B cell (primary cell): ENCODE measurements at regions not wholly inside any gene's neighbourhood (a gene's known extent, or its start where the extent isn't known, plus 50 kb on each side); places are given as distances from the start of the nearest gene placed in this dataset.

Source experiments
- ATAC-seq: fragments of 200-7000 bp; cut with Tn5 transposase; one replicate; pipeline ENCODE4 v1.10.0; 2021; ENCODE audit warnings: low read depth, mild to moderate bottlenecking, moderate number of reproducible peaks, moderate library complexity
- CTCF ChIA-PET: fragments of 350-600 bp; sonication (Branson Sonifier 250); formaldehyde crosslinking; loops from one replicate; lab custom pipeline; 2021; ENCODE audit warnings: antibody characterized with exemption, inconsistent platforms; lab: Charles Lee
- POLR2A ChIA-PET: fragments of 350-600 bp; sonication (Branson Sonifier 250); formaldehyde crosslinking; loops from one replicate; lab custom pipeline; 2021; ENCODE audit warnings: antibody characterized with exemption; lab: Charles Lee
- DNase-seq: peaks from one replicate; pipeline ENCODE4 v3.0.0; 2013
- H2AFZ ChIP-seq: 2 replicates; pipeline ENCODE4 v1.6.1; 2012; ENCODE audit warnings: mild to moderate bottlenecking, low read depth, low read length; ENCODE audit not compliant: insufficient read depth, poor library complexity, severe bottlenecking
- H3K27ac ChIP-seq, 2 donors: 1 replicate in 1 of 2; 2 replicates in 1 of 2; pipeline ENCODE4 v1.5.1; 2012 to 2013; ENCODE audit warnings: low read length in 2 of 2, mild to moderate bottlenecking in 2 of 2, moderate library complexity in 1 of 2
- H3K27me3 ChIP-seq, 4 experiments: fragments of 200-600 bp in 1 of 4; sonication (generic) in 1 of 4; replicated peaks in 1 of 4; 1 replicate in 2 of 4; 2 replicates in 2 of 4; pipeline versions ENCODE4 v1.6.1 to v1.7.0; 2013 to 2016; ENCODE audit warnings: low read length in 3 of 4, mild to moderate bottlenecking in 2 of 4, mixed read lengths in 1 of 4, moderate library complexity in 1 of 4; ENCODE audit not compliant: insufficient read depth in 4 of 4, control insufficient read depth in 3 of 4; ENCODE audit errors: control extremely low read depth in 1 of 4
- H3K36me3 ChIP-seq, 2 experiments: replicated peaks in 1 of 2; 1 replicate in 1 of 2; 2 replicates in 1 of 2; pipeline versions ENCODE4 v1.6.1 to v1.7.1; 2013; ENCODE audit warnings: low read length in 1 of 2; ENCODE audit not compliant: insufficient read depth in 2 of 2, control insufficient read depth in 1 of 2; ENCODE audit errors: control extremely low read depth in 1 of 2, extremely low read depth in 1 of 2
- H3K4me1 ChIP-seq, 2 donors: fragments of 200-600 bp in 1 of 2; sonication (generic) in 1 of 2; 1 replicate in 1 of 2; 2 replicates in 1 of 2; pipeline versions ENCODE4 v1.5.1 to v1.6.1; 2013 to 2017; ENCODE audit warnings: low read length in 2 of 2; ENCODE audit not compliant: control insufficient read depth in 2 of 2, insufficient read depth in 2 of 2
- H3K4me2 ChIP-seq: replicated peaks from 2 replicates; pipeline ENCODE3; 2012; ENCODE audit warnings: mild to moderate bottlenecking, low read depth, low read length; ENCODE audit not compliant: poor library complexity, severe bottlenecking
- H3K4me3 ChIP-seq, 5 experiments: fragments of 200-600 bp in 1 of 5; sonication (generic) in 1 of 5; 1 replicate in 3 of 5; 2 replicates in 2 of 5; pipeline versions ENCODE4 v1.5.1 to v1.7.0; 2011 to 2016; ENCODE audit warnings: low read length in 4 of 5, mild to moderate bottlenecking in 4 of 5, low read depth in 2 of 5, control low read depth in 1 of 5, moderate library complexity in 1 of 5; ENCODE audit not compliant: insufficient read depth in 1 of 5; ENCODE audit errors: control extremely low read depth in 1 of 5, extremely low read depth in 1 of 5
- H3K79me2 ChIP-seq: fragments of 200-600 bp; sonication (generic); one replicate; pipeline ENCODE4 v1.6.0; 2016; ENCODE audit warnings: low read length; ENCODE audit not compliant: control insufficient read depth, insufficient read depth
- H3K9ac ChIP-seq: fragments of 200-600 bp; sonication (generic); 2 replicates; pipeline ENCODE4 v1.6.1; 2017; ENCODE audit warnings: mild to moderate bottlenecking, low read length, moderate library complexity
- H3K9me3 ChIP-seq, 3 donors: one replicate each; pipeline versions ENCODE4 v1.6.1 to v1.7.1; 2013; ENCODE audit warnings: low read length in 2 of 3; ENCODE audit not compliant: control insufficient read depth in 2 of 3, insufficient read depth in 1 of 3; ENCODE audit errors: control extremely low read depth in 1 of 3
- H4K20me1 ChIP-seq: 2 replicates; pipeline ENCODE4 v1.6.0; 2012; ENCODE audit warnings: mild to moderate bottlenecking, low read length; ENCODE audit not compliant: insufficient read depth, control insufficient read depth, poor library complexity, severe bottlenecking
- H3K27ac Mint-ChIP-seq: one replicate; pipeline ENCODE4 v1.8.0; 2021; ENCODE audit warnings: mixed read lengths
- H3K27me3 Mint-ChIP-seq: one replicate; pipeline ENCODE4 v1.8.0; 2021; ENCODE audit warnings: mixed read lengths
- H3K4me1 Mint-ChIP-seq: one replicate; pipeline ENCODE4 v1.8.0; 2021; ENCODE audit warnings: mixed read lengths
- H3K4me3 Mint-ChIP-seq: one replicate; pipeline ENCODE4 v1.8.0; 2021; ENCODE audit warnings: mixed read lengths
- H3K9me3 Mint-ChIP-seq: one replicate; pipeline ENCODE4 v1.8.0; 2022; ENCODE audit warnings: mixed read lengths; ENCODE audit not compliant: insufficient read depth
- EZH2 ChIP-seq: IDR thresholded peaks from 2 replicates; pipeline ENCODE4 v1.6.1; 2012; ENCODE audit warnings: borderline replicate concordance, low read depth, mild to moderate bottlenecking, moderate library complexity, low read length; ENCODE audit not compliant: insufficient read depth, poor library complexity, severe bottlenecking
- WGBS: methylation state at CpG from one replicate; pipeline ENCODE4 v1.1.5; 2013; ENCODE audit warnings: missing lambda C conversion rate; ENCODE audit not compliant: insufficient coverage; 5-methylcytosine and 5-hydroxymethylcytosine counted together
- intact Hi-C: fragments of 100-400 bp; cut with micrococcal nuclease; formaldehyde crosslinking; loops from one replicate; pipeline ENCODE4 v1.10.0; 2022
- TF ChIP-seq, protein P1 (sequence below): fragments of 200-600 bp; IDR thresholded peaks from one replicate; pipeline ENCODE4 v1.8.0; 2022; ENCODE audit warnings: antibody characterized with exemption, mild to moderate bottlenecking

DNA sequence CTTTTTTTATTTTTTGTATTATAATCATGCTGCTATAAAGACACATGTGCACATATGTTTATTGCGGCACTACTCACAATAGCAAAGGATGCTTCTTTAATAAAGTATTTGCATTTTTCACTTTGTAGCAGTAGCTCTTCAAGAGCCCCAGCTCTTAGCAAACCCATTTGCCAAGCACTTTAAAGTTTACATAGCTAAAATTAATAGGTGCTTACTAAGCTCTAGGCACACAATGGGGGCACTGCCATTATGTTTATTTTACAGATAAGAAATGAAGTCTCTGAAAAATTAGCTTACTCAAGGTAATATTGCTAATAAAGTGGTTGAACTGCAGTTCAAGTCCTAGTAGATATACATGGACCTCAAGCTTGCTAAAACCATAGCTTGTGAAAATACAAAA, 230.3 kb upstream of the ARHGAP24 start:
- TF ChIP-seq EZH2: no peak
- TF ChIP-seq, protein P1, sequence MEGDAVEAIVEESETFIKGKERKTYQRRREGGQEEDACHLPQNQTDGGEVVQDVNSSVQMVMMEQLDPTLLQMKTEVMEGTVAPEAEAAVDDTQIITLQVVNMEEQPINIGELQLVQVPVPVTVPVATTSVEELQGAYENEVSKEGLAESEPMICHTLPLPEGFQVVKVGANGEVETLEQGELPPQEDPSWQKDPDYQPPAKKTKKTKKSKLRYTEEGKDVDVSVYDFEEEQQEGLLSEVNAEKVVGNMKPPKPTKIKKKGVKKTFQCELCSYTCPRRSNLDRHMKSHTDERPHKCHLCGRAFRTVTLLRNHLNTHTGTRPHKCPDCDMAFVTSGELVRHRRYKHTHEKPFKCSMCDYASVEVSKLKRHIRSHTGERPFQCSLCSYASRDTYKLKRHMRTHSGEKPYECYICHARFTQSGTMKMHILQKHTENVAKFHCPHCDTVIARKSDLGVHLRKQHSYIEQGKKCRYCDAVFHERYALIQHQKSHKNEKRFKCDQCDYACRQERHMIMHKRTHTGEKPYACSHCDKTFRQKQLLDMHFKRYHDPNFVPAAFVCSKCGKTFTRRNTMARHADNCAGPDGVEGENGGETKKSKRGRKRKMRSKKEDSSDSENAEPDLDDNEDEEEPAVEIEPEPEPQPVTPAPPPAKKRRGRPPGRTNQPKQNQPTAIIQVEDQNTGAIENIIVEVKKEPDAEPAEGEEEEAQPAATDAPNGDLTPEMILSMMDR: no peak
- no peaks in the 10 kb centered on the region for H3K36me3 ChIP-seq
- peaks cover 0 to 3% (median 0%) of the 10 kb centered on the region in 3 donors for H3K9me3 ChIP-seq
- H3K4me3 ChIP-seq: no peak overlapping the region
- H3K9ac ChIP-seq: no peak overlapping the region
- ChIA-PET CTCF (no interaction called here), POLR2A (no interaction called here)
- Mint-ChIP-seq H3K9me3 (no peaks in the 10 kb centered on the region), H3K4me1 (no peaks in the 10 kb centered on the region), H3K27me3 (peaks cover 10% of the 10 kb centered on the region), H3K27ac (no peak overlapping the region), H3K4me3 (no peak overlapping the region)
- no peaks in the 10 kb centered on the region for H3K27me3 ChIP-seq
- no peak for DNase-seq
- H3K4me1 ChIP-seq: no peaks in the 10 kb centered on the region
- H2AFZ ChIP-seq: no peak overlapping the region
- no peak for ATAC-seq
- intact Hi-C loops: no loop called here
- WGBS: no CpG with 5 or more reads among the region's 1 CpG
- H3K79me2 ChIP-seq: no peaks in the 10 kb centered on the region
- no peaks in the 10 kb centered on the region for H4K20me1 ChIP-seq
- H3K4me2 ChIP-seq: no peak overlapping the region
- H3K27ac ChIP-seq: no peak overlapping the region

DNA sequence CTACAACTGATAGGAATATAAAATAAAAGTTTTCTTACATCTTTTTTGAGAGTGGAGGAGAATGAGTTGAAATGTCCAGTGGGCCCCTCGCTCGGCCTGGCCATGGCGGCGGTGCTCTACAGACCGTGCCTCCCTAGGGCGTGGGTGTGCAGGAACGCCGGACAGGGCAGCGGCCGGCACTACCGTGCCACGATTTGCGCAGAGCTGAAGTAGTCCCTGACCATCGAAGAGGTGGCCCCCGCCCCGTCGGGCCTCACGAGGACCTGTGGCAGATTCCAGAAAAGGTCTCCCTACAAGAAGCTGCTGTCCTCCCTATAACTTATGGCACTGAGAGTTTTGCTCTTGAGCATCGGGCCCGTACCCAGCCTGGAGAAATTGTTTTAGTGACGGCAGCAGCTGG, 228.9 kb upstream of the ARHGAP24 start:
- Histone ChIP-seq H3K36me3 (no peaks in the 10 kb centered on the region), H2AFZ (no peak overlapping the region), H3K4me2 (no peak overlapping the region), H3K4me1 (no peaks in the 10 kb centered on the region), H3K4me3 (no peak overlapping the region), H3K9me3 (peaks cover 0 to 3% (median 1%) of the 10 kb centered on the region in 3 donors), H3K9ac (no peak overlapping the region), H3K79me2 (no peaks in the 10 kb centered on the region), H4K20me1 (no peaks in the 10 kb centered on the region), H3K27me3 (no peaks in the 10 kb centered on the region), H3K27ac (no peak overlapping the region)
- ChIA-PET POLR2A (no interaction called here), CTCF (interaction anchor here (1.1 kb wide), 1 partner anchor 501 kb away, joined by 3 read pairs; no protein-coding TSS in a partner anchor)
- Mint-ChIP-seq H3K27ac (no peak overlapping the region), H3K4me3 (no peak overlapping the region), H3K9me3 (no peaks in the 10 kb centered on the region), H3K4me1 (no peaks in the 10 kb centered on the region), H3K27me3 (peaks cover 5% of the 10 kb centered on the region)
- intact Hi-C loops: no loop called here
- ATAC-seq (no peak), DNase-seq (no peak)
- no peak for TF ChIP-seq EZH2
- TF ChIP-seq, protein P1: no peak
- 92% methylated on average over 21 of the region's 21 CpGs for WGBS
